ENCODE measurements at regions not wholly inside any gene's neighbourhood (a gene's known extent, or its start where the extent isn't known, plus 50 kb on each side); places are given as distances from the start of the nearest gene placed in this dataset.

- no peak for TF ChIP-seq CTCF (conservative IDR thresholded peaks at IDR 0.05; ENCODE audit: low read depth, low read length)
- H3K4me1 ChIP-seq (ENCODE audit: low read depth, poor library complexity, severe bottlenecking): no peaks in the 10 kb centered on the region
- H3K4me2 ChIP-seq: no peak overlapping the region
Measured at GRCh38 chr2:49240608-49241007, 86.3 kb upstream of the FSHR start.

DNA sequence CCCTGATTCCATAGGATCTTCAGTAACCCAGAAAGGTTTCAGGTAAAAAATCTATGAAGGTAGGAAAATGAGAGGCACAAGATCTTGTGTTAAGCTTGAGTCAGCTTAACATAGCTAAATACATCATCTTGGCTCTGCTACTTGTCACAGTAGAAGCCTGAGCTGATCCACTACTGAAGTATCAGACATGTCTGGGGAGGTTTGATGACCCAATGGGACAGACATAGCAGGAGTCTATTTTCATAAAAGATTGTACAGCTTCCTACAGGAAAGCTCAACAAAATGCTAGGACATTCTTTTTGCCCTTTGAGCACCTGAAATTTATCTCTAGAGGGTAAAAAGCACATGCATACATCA, 84.3 kb upstream of the FSHR start:
- Histone ChIP-seq H2AFZ (ENCODE audit: low read depth) (no peak overlapping the region), H3K9ac (no peak overlapping the region)

More at GRCh38 chr2:49240608-49241007, 86.3 kb upstream of the FSHR start:
- no peaks in the 10 kb centered on the region for H3K27me3 ChIP-seq (ENCODE audit: insufficient read depth, low read depth)
- no peaks in the 10 kb centered on the region for H3K79me2 ChIP-seq (ENCODE audit: insufficient read depth, low read depth)
- no peaks in the 10 kb centered on the region for H3K36me3 ChIP-seq (ENCODE audit: insufficient read depth)
- H4K20me1 ChIP-seq (ENCODE audit: insufficient read depth): no peaks in the 10 kb centered on the region
- no peak overlapping the region for H2AFZ ChIP-seq (ENCODE audit: low read depth)
- no peak overlapping the region for H3K9ac ChIP-seq
- no peak overlapping the region for H3K27ac ChIP-seq
- no peak overlapping the region for H3K4me3 ChIP-seq (IDR thresholded peaks at IDR 0.05; ENCODE audit: insufficient read depth, low read depth, low read length)

DNA sequence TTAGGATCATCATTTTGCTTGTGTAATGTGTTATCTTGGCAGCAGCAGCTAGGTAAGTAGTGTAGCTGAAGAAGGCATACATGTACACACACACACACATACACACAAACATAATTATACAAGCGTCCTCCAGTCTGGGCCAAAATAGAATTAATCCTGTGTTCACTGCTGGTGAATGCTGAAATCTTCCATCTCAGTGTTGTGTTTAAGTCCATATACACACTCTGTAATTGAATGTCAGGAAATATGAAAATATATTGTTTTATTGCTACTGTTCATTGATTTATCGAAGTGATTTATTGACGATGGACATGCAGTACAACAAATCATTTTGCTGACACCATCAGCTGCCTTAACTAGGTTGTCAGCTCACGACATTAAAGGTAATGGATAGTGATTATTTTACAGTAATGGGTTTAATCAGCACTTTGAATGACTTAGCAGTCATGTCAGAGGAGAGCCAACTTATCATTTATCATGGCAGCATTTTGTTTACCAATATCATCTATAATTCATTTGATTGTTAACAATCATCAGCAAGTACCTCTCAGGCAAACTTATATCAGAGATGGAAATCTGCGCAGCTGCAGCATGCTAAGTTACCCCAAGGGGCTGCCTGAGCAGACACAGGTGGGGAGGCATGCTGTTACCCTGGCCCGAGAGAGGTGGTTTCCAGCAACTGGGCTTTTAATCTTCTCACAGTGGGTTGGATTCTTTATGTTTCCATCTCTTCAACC, 83.7 kb upstream of the FSHR start:
- H2AFZ ChIP-seq (ENCODE audit: low read depth): no peak overlapping the region
- no peaks in the 10 kb centered on the region for H3K27me3 ChIP-seq (ENCODE audit: insufficient read depth, low read depth)
- H3K27ac ChIP-seq: no peak overlapping the region
- no peak overlapping the region for H3K4me2 ChIP-seq
- no peaks in the 10 kb centered on the region for H4K20me1 ChIP-seq (ENCODE audit: insufficient read depth)
- TF ChIP-seq CTCF (conservative IDR thresholded peaks at IDR 0.05; ENCODE audit: low read depth, low read length): no peak
- no peaks in the 10 kb centered on the region for H3K36me3 ChIP-seq (ENCODE audit: insufficient read depth)
- no peaks in the 10 kb centered on the region for H3K4me1 ChIP-seq (ENCODE audit: low read depth, poor library complexity, severe bottlenecking)
- no peaks in the 10 kb centered on the region for H3K79me2 ChIP-seq (ENCODE audit: insufficient read depth, low read depth)
- no peak overlapping the region for H3K4me3 ChIP-seq (IDR thresholded peaks at IDR 0.05; ENCODE audit: insufficient read depth, low read depth, low read length)
- no peak overlapping the region for H3K9ac ChIP-seq

More for the DNA sequence above, 84.3 kb upstream of the FSHR start:
- Histone ChIP-seq H3K79me2 (ENCODE audit: insufficient read depth, low read depth) (no peaks in the 10 kb centered on the region), H3K4me3 (IDR thresholded peaks at IDR 0.05; ENCODE audit: insufficient read depth, low read depth, low read length) (no peak overlapping the region), H4K20me1 (ENCODE audit: insufficient read depth) (no peaks in the 10 kb centered on the region), H3K27me3 (ENCODE audit: insufficient read depth, low read depth) (no peaks in the 10 kb centered on the region), H3K4me1 (ENCODE audit: low read depth, poor library complexity, severe bottlenecking) (no peaks in the 10 kb centered on the region), H3K36me3 (ENCODE audit: insufficient read depth) (no peaks in the 10 kb centered on the region), H3K27ac (no peak overlapping the region), H3K4me2 (no peak overlapping the region)
- TF ChIP-seq CTCF (conservative IDR thresholded peaks at IDR 0.05; ENCODE audit: low read depth, low read length): no peak

- Histone ChIP-seq H3K4me3 (IDR thresholded peaks at IDR 0.05; ENCODE audit: insufficient read depth, low read depth, low read length) (no peak overlapping the region), H2AFZ (ENCODE audit: low read depth) (no peak overlapping the region), H3K27ac (no peak overlapping the region), H3K27me3 (ENCODE audit: insufficient read depth, low read depth) (no peaks in the 10 kb centered on the region), H3K79me2 (ENCODE audit: insufficient read depth, low read depth) (no peaks in the 10 kb centered on the region), H4K20me1 (ENCODE audit: insufficient read depth) (no peaks in the 10 kb centered on the region), H3K36me3 (ENCODE audit: insufficient read depth) (no peaks in the 10 kb centered on the region), H3K9ac (no peak overlapping the region), H3K4me2 (no peak overlapping the region), H3K4me1 (ENCODE audit: low read depth, poor library complexity, severe bottlenecking) (no peaks in the 10 kb centered on the region)
- no peak for TF ChIP-seq CTCF (conservative IDR thresholded peaks at IDR 0.05; ENCODE audit: low read depth, low read length)
Measured at GRCh38 chr2:49236316-49236715, 82.0 kb upstream of the FSHR start.

Data from KMS-11 (cell line).